ENCODE measurements at regions not wholly inside any gene's neighbourhood (a gene's known extent, or its start where the extent isn't known, plus 50 kb on each side); places are given as distances from the start of the nearest gene placed in this dataset.

GRCh38 chr5:28117691-28118090 is 1079.3 kb upstream of the CDH9 start:
- TF ChIP-seq GATA2 (IDR thresholded peaks at IDR 0.05; ENCODE audit: low read depth, low read length) (no peak), GATA3 (IDR thresholded peaks at IDR 0.05; ENCODE audit: low read depth, low read length) (no peak)
